ENCODE measurements at regions not wholly inside any gene's neighbourhood (a gene's known extent, or its start where the extent isn't known, plus 50 kb on each side); places are given as distances from the start of the nearest gene placed in this dataset.
A peak's percentile ranks its signal among the peaks of the same experiment; 100 is the strongest.

- ATAC-seq = no peak
- ChIA-PET CTCF (interaction anchor here (0.6 kb wide), 1 partner anchor 104 kb away, joined by 5 read pairs; no protein-coding TSS in a partner anchor), POLR2A (no interaction called here)
- H3K9me3 ChIP-seq = no peaks in the 10 kb centered on the region
- TF ChIP-seq HMGXB4 (CRISPR knock-in tag; IDR thresholded peaks at IDR 0.05; ENCODE audit: borderline replicate concordance) (no peak), JUN (IDR thresholded peaks at IDR 0.05) (no peak), CEBPB (IDR thresholded peaks at IDR 0.05) (no peak)
- DNase-seq (ENCODE audit: low read depth in 1 of 2, low spot score in 1 of 2) = no peak
- no peak for FAIRE-seq
- no peak overlapping the region for H3K27ac ChIP-seq
- H3K4me1 ChIP-seq = no peaks in the 10 kb centered on the region
- no peak overlapping the region for H3K4me3 ChIP-seq
- no peak overlapping the region for H3K4me2 ChIP-seq
Observed at GRCh38 chr5:117084067-117084466, 509.4 kb upstream of the SEMA6A start.

DNA sequence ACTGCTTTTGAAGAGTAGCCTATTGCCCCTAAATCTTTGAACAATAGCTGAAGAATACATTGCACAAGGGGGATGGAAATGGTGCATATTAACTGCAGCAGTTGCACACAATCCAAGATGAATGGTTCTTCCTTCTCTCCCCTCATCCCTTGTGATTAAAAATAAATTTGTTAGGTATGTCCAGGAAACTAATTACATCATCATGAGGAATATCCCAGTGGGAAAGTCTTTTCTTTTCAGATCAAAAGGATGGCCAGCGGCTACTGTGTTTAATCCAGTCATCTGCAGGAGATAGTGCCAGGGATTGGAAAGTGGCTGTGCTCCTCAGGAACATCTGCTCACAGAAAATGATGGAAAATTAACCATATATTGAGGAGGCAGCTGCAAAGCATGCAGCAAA is 508.4 kb upstream of the SEMA6A start:
- ATAC-seq (no peak), DNase-seq (ENCODE audit: low read depth in 1 of 2, low spot score in 1 of 2) (no peak), FAIRE-seq (no peak)
- Histone ChIP-seq H3K27ac (no peak overlapping the region), H3K9me3 (no peaks in the 10 kb centered on the region), H3K4me2 (no peak overlapping the region), H3K4me1 (no peaks in the 10 kb centered on the region), H3K4me3 (no peak overlapping the region)
- POLR2A ChIA-PET = no interaction called here
- WGBS (ENCODE audit: missing lambda C conversion rate) = 7% methylated on average over 1 of the region's 1 CpG
- CTCF ChIA-PET = no interaction called here
- no peak for TF ChIP-seq SREBF2 (IDR thresholded peaks at IDR 0.05)
- TF ChIP-seq SMC3 (IDR thresholded peaks at IDR 0.05) = no peak

GRCh38 chr5:117077142-117077541 is 502.5 kb upstream of the SEMA6A start:
- no peak overlapping the region for H3K27ac ChIP-seq
- no peaks in the 10 kb centered on the region for H3K9me3 ChIP-seq
- FAIRE-seq (no peak), ATAC-seq (no peak), DNase-seq (ENCODE audit: low read depth in 1 of 2, low spot score in 1 of 2) (no peak)
- 6% methylated on average over 2 of the region's 2 CpGs for WGBS (ENCODE audit: missing lambda C conversion rate)
- no peaks in the 10 kb centered on the region for H3K4me1 ChIP-seq
- no peak overlapping the region for H3K4me3 ChIP-seq
- ChIA-PET CTCF (no interaction called here), POLR2A (no interaction called here)
- H3K4me2 ChIP-seq = no peak overlapping the region
- peak; percentile 41 for TF ChIP-seq MAFK (IDR thresholded peaks at IDR 0.05; ENCODE audit: partially characterized antibody)
- no peak for TF ChIP-seq CHD2 (IDR thresholded peaks at IDR 0.05; ENCODE audit: low read length, partially characterized antibody)
- TF ChIP-seq, protein P1, sequence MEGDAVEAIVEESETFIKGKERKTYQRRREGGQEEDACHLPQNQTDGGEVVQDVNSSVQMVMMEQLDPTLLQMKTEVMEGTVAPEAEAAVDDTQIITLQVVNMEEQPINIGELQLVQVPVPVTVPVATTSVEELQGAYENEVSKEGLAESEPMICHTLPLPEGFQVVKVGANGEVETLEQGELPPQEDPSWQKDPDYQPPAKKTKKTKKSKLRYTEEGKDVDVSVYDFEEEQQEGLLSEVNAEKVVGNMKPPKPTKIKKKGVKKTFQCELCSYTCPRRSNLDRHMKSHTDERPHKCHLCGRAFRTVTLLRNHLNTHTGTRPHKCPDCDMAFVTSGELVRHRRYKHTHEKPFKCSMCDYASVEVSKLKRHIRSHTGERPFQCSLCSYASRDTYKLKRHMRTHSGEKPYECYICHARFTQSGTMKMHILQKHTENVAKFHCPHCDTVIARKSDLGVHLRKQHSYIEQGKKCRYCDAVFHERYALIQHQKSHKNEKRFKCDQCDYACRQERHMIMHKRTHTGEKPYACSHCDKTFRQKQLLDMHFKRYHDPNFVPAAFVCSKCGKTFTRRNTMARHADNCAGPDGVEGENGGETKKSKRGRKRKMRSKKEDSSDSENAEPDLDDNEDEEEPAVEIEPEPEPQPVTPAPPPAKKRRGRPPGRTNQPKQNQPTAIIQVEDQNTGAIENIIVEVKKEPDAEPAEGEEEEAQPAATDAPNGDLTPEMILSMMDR (IDR thresholded peaks at IDR 0.05) = peak; percentile 16; the same call in 1 of the 3 replicates

GRCh38 chr5:117072439-117072838 is 497.8 kb upstream of the SEMA6A start:
- Histone ChIP-seq H3K9me3 (no peaks in the 10 kb centered on the region), H3K4me2 (no peak overlapping the region), H3K4me1 (no peaks in the 10 kb centered on the region), H3K27ac (no peak overlapping the region), H3K4me3 (no peak overlapping the region)
- ATAC-seq (no peak), DNase-seq (ENCODE audit: low read depth in 1 of 2, low spot score in 1 of 2) (no peak), FAIRE-seq (no peak)
- TF ChIP-seq USF2 (IDR thresholded peaks at IDR 0.05) (no peak), ZC3H11A (IDR thresholded peaks at IDR 0.05) (no peak), NR3C1 (IDR thresholded peaks at IDR 0.05) (no peak), EHF (CRISPR knock-in tag; IDR thresholded peaks at IDR 0.05) (no peak), KDM1A (IDR thresholded peaks at IDR 0.05; ENCODE audit: low read depth) (no peak), KDM5A (IDR thresholded peaks at IDR 0.05) (no peak)
- TF ChIP-seq, protein P2, sequence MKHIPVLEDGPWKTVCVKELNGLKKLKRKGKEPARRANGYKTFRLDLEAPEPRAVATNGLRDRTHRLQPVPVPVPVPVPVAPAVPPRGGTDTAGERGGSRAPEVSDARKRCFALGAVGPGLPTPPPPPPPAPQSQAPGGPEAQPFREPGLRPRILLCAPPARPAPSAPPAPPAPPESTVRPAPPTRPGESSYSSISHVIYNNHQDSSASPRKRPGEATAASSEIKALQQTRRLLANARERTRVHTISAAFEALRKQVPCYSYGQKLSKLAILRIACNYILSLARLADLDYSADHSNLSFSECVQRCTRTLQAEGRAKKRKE (CRISPR knock-in tag; IDR thresholded peaks at IDR 0.05; ENCODE audit: low read depth) = no peak
- ChIA-PET POLR2A (no interaction called here), CTCF (no interaction called here)
- WGBS (ENCODE audit: missing lambda C conversion rate) = 4% methylated on average over 2 of the region's 2 CpGs
